ENCODE measurements at regions not wholly inside any gene's neighbourhood (a gene's known extent, or its start where the extent isn't known, plus 50 kb on each side); places are given as distances from the start of the nearest gene placed in this dataset.

GRCh38 chr16:51017969-51018368 is 133.1 kb downstream of the SALL1 start:
- 57 to 71% methylated on average over 1 of the region's 1 CpG for WGBS, 2 donors

GRCh38 chr16:51012396-51012795 is 138.7 kb downstream of the SALL1 start:
- H3K36me3 ChIP-seq: no peaks in the 10 kb centered on the region
- H3K4me3 ChIP-seq: no peak overlapping the region
- H3K27ac ChIP-seq: no peak overlapping the region
- H3K9me3 ChIP-seq: peaks cover 0 to 25% (median 0%) of the 10 kb centered on the region in 4 donors
- no peak for DNase-seq (ENCODE audit: low spot score in 2 of 2)
- TF ChIP-seq CTCF (IDR thresholded peaks at IDR 0.05) (no peak), POLR2A (IDR thresholded peaks at IDR 0.05) (no peak), EP300 (IDR thresholded peaks at IDR 0.05) (no peak)
- H3K27me3 ChIP-seq: no peaks in the 10 kb centered on the region
- 26 to 37% methylated on average over 4 of the region's 4 CpGs for WGBS, 2 donors
- no peaks in the 10 kb centered on the region for H3K4me1 ChIP-seq

More at GRCh38 chr16:51017969-51018368, 133.1 kb downstream of the SALL1 start:
- no peak for DNase-seq (ENCODE audit: low spot score in 2 of 2)
- H3K36me3 ChIP-seq: no peaks in the 10 kb centered on the region
- H3K4me1 ChIP-seq: no peaks in the 10 kb centered on the region
- TF ChIP-seq CTCF (IDR thresholded peaks at IDR 0.05) (no peak), POLR2A (IDR thresholded peaks at IDR 0.05) (no peak), EP300 (IDR thresholded peaks at IDR 0.05) (no peak)
- H3K4me3 ChIP-seq: no peak overlapping the region
- no peaks in the 10 kb centered on the region for H3K9me3 ChIP-seq
- H3K27me3 ChIP-seq: no peaks in the 10 kb centered on the region
- H3K27ac ChIP-seq: no peak overlapping the region

- 30 to 66% methylated on average over 4 of the region's 4 CpGs for WGBS, 2 donors
- no peak overlapping the region for H3K4me3 ChIP-seq
- no peak overlapping the region for H3K27ac ChIP-seq
- no peak for DNase-seq (ENCODE audit: low spot score in 2 of 2)
- no peaks in the 10 kb centered on the region for H3K4me1 ChIP-seq
- H3K9me3 ChIP-seq: peaks cover 0 to 27% (median 0%) of the 10 kb centered on the region in 4 donors
- no peak for TF ChIP-seq CTCF (IDR thresholded peaks at IDR 0.05)
- TF ChIP-seq POLR2A (IDR thresholded peaks at IDR 0.05): no peak
- TF ChIP-seq EP300 (IDR thresholded peaks at IDR 0.05): no peak
- H3K36me3 ChIP-seq: no peaks in the 10 kb centered on the region
- no peaks in the 10 kb centered on the region for H3K27me3 ChIP-seq
Measured at GRCh38 chr16:51010817-51011216, 140.3 kb downstream of the SALL1 start.

GRCh38 chr16:51009813-51010212 is 141.3 kb downstream of the SALL1 start:
- H3K27me3 ChIP-seq: no peaks in the 10 kb centered on the region
- no peak overlapping the region for H3K4me3 ChIP-seq
- TF ChIP-seq POLR2A (IDR thresholded peaks at IDR 0.05) (no peak), CTCF (IDR thresholded peaks at IDR 0.05) (no peak), EP300 (IDR thresholded peaks at IDR 0.05) (no peak)
- peaks cover 0 to 27% (median 0%) of the 10 kb centered on the region in 4 donors for H3K9me3 ChIP-seq
- no peak overlapping the region for H3K27ac ChIP-seq
- no peak for DNase-seq (ENCODE audit: low spot score in 2 of 2)
- H3K4me1 ChIP-seq: no peaks in the 10 kb centered on the region
- H3K36me3 ChIP-seq: no peaks in the 10 kb centered on the region

- H3K4me1 ChIP-seq: no peaks in the 10 kb centered on the region
- H3K4me3 ChIP-seq: no peak overlapping the region
- no peaks in the 10 kb centered on the region for H3K27me3 ChIP-seq
- TF ChIP-seq POLR2A (IDR thresholded peaks at IDR 0.05) (no peak), EP300 (IDR thresholded peaks at IDR 0.05) (no peak), CTCF (IDR thresholded peaks at IDR 0.05) (no peak)
- H3K27ac ChIP-seq: no peak overlapping the region
- H3K9me3 ChIP-seq: peaks cover 0 to 27% (median 0%) of the 10 kb centered on the region in 4 donors
- WGBS, 2 donors: 89 to 95% methylated on average over 3 of the region's 3 CpGs
- DNase-seq (ENCODE audit: low spot score in 2 of 2): no peak
- no peaks in the 10 kb centered on the region for H3K36me3 ChIP-seq
Measured at GRCh38 chr16:51009359-51009758, 141.7 kb downstream of the SALL1 start.

Measured in tibial nerve (tissue), 4 donors.